ENCODE measurements at regions not wholly inside any gene's neighbourhood (a gene's known extent, or its start where the extent isn't known, plus 50 kb on each side); places are given as distances from the start of the nearest gene placed in this dataset. TPM values are rescaled to one million over a fixed set of nuclear protein-coding genes. Genes with fewer than 3 reads are reported as not detected.

DNA sequence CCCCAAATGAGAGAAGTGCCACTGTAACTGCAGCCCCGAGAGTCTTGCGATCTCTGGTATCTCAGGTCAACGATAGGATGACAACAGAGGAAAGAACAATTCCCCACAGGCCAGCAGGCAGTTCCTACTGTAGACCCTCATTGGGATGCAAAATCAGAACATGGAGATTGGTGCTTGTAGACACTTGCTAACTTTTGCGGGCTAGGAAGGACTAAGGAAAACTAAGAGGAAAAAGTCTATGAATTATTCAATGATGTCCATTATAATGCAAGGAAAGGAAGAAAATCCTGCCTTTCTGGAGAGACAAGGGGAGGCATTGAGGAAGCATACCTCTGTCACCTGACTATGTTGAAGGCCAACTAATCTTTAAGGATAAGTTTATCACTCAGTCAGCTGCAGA is 51.9 kb upstream of the CWC22 start:
- Histone ChIP-seq H3K36me3 (no peaks in the 10 kb centered on the region), H3K27me3 (no peaks in the 10 kb centered on the region), H3K27ac (no peak overlapping the region), H3K4me1 (no peaks in the 10 kb centered on the region), H3K9me3 (no peaks in the 10 kb centered on the region), H3K4me3 (no peak overlapping the region)
- intact Hi-C loops (cut with DNase I; ENCODE audit: low total_unique reads) = no loop called here
- TF ChIP-seq POLR2A (IDR thresholded peaks at IDR 0.05) = no peak
- TF ChIP-seq, protein P1, sequence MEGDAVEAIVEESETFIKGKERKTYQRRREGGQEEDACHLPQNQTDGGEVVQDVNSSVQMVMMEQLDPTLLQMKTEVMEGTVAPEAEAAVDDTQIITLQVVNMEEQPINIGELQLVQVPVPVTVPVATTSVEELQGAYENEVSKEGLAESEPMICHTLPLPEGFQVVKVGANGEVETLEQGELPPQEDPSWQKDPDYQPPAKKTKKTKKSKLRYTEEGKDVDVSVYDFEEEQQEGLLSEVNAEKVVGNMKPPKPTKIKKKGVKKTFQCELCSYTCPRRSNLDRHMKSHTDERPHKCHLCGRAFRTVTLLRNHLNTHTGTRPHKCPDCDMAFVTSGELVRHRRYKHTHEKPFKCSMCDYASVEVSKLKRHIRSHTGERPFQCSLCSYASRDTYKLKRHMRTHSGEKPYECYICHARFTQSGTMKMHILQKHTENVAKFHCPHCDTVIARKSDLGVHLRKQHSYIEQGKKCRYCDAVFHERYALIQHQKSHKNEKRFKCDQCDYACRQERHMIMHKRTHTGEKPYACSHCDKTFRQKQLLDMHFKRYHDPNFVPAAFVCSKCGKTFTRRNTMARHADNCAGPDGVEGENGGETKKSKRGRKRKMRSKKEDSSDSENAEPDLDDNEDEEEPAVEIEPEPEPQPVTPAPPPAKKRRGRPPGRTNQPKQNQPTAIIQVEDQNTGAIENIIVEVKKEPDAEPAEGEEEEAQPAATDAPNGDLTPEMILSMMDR (IDR thresholded peaks at IDR 0.05) = no peak
- DNase-seq = no peak

DNA sequence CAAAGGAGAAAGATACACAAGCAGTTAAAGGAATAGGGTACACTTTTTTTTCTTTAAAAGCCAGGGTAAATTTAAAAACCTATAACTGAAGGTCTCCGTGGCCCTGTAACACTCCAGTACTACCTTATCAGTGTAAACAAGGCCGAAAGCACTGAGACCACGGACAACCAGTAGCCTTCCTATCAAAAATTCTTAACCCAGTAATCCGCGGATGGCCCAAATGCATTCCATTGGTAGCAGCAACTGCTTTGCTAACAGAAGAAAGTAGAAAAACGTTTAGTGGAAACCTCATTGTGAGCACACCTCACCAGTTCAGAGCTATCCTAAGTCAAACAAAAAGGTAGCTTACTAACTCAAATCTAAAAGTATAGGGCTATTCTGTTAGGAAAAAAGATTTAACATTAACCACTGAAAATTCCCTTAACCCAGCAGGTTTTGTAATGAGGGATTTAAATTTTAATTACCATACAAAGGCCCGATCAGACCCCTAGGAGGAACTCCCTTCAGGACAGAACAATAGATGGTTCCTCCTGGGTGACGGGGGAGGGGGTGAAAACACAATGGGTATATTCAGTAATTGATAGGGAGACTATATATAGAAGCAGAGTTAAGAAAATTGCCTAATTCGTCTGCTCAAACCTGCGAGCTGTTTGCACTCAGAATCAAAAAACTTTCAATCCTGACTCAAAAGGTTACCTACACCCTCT is 50.8 kb upstream of the CWC22 start:
- TF ChIP-seq, protein P1 (IDR thresholded peaks at IDR 0.05) = no peak
- TF ChIP-seq POLR2A (IDR thresholded peaks at IDR 0.05) = no peak
- H3K36me3 ChIP-seq = no peaks in the 10 kb centered on the region
- DNase-seq = no peak
- H3K9me3 ChIP-seq = no peaks in the 10 kb centered on the region
- intact Hi-C loops (cut with DNase I; ENCODE audit: low total_unique reads) = no loop called here
- H3K4me3 ChIP-seq = no peak overlapping the region
- no peak overlapping the region for H3K27ac ChIP-seq
- no peaks in the 10 kb centered on the region for H3K27me3 ChIP-seq
- no peaks in the 10 kb centered on the region for H3K4me1 ChIP-seq

Small RNA genes in the stretch of these regions (small RNA-seq; reads per million reads assigned to genes)
- not detected for gene AC012669.1
